WTC11 (cell line): ENCODE measurements at regions not wholly inside any gene's neighbourhood (a gene's known extent, or its start where the extent isn't known, plus 50 kb on each side); places are given as distances from the start of the nearest gene placed in this dataset.

ENCODE experiments used
- ATAC-seq: fragments of 200-7000 bp; cut with Tn5 transposase; 2 replicates; pipeline ENCODE4 v1.10.0; 2021; ENCODE audit warnings: mild to moderate bottlenecking, moderate library complexity
- CTCF ChIA-PET: fragments of 300-600 bp; sonication (Branson Sonifier 250); formaldehyde crosslinking; loops from one replicate; lab custom pipeline; 2021; ENCODE audit warnings: antibody characterized with exemption; lab: Charles Lee
- POLR2A ChIA-PET: fragments of 350-600 bp; sonication (Branson Sonifier 250); formaldehyde crosslinking; loops from one replicate; lab custom pipeline; 2021; ENCODE audit warnings: antibody characterized with exemption; lab: Charles Lee
- DNase-seq: peaks from one replicate; pipeline ENCODE4 v3.0.0; 2021; ENCODE audit warnings: low spot score
- H3K27ac Mint-ChIP-seq: 2 replicates; pipeline ENCODE4 v1.8.0; 2021; ENCODE audit warnings: mixed read lengths
- H3K27me3 Mint-ChIP-seq: 2 replicates; pipeline ENCODE4 v1.8.0; 2021; ENCODE audit warnings: low read depth, mild to moderate bottlenecking, moderate library complexity, mixed read lengths
- H3K36me3 Mint-ChIP-seq: 2 replicates; pipeline ENCODE4 v1.8.0; 2021; ENCODE audit warnings: mixed read lengths
- H3K4me1 Mint-ChIP-seq: 2 replicates; pipeline ENCODE4 v1.8.0; 2022; ENCODE audit warnings: mixed read lengths
- H3K4me3 Mint-ChIP-seq: 2 replicates; pipeline ENCODE4 v1.8.0; 2021; ENCODE audit warnings: mild to moderate bottlenecking, moderate library complexity, mixed read lengths
- H3K9me3 Mint-ChIP-seq: 2 replicates; pipeline ENCODE4 v1.8.0; 2021; ENCODE audit warnings: mixed read lengths
- CREM ChIP-seq: sonication (generic); formaldehyde crosslinking; IDR thresholded peaks from 2 replicates; pipeline ENCODE4 v1.8.1; 2022; ENCODE audit warnings: mild to moderate bottlenecking, missing genetic modification reagents, moderate library complexity
- ERG ChIP-seq: fragments of 250-450 bp; sonication (Bioruptor Pico); IDR thresholded peaks from 2 replicates; pipeline ENCODE4 v1.8.0; 2021; ENCODE audit warnings: mild to moderate bottlenecking
- ETV6 ChIP-seq: sonication (generic); formaldehyde crosslinking; IDR thresholded peaks from 2 replicates; pipeline ENCODE4 v1.8.1; 2022; ENCODE audit warnings: mild to moderate bottlenecking, missing genetic modification reagents
- HMGA2 ChIP-seq: fragments of 250-450 bp; sonication (Bioruptor Pico); IDR thresholded peaks from 2 replicates; pipeline ENCODE4 v1.4.0; 2021; ENCODE audit warnings: mild to moderate bottlenecking, moderate library complexity
- KAT7 ChIP-seq: sonication (generic); formaldehyde crosslinking; IDR thresholded peaks from 2 replicates; pipeline ENCODE4 v1.8.1; 2023; ENCODE audit warnings: missing genetic modification reagents, mild to moderate bottlenecking, borderline replicate concordance
- MXD4 ChIP-seq: fragments of 250-450 bp; sonication (Bioruptor Pico); IDR thresholded peaks from 2 replicates; pipeline ENCODE4 v1.8.0; 2021; ENCODE audit warnings: mild to moderate bottlenecking, moderate library complexity, borderline replicate concordance
- NR2C2 ChIP-seq: sonication (generic); formaldehyde crosslinking; IDR thresholded peaks from 2 replicates; pipeline ENCODE4 v1.8.0; 2022; ENCODE audit warnings: mild to moderate bottlenecking, missing genetic modification reagents
- PREB ChIP-seq: sonication (generic); formaldehyde crosslinking; IDR thresholded peaks from 2 replicates; pipeline ENCODE4 v1.8.1; 2022; ENCODE audit warnings: mild to moderate bottlenecking, missing genetic modification reagents, moderate library complexity, borderline replicate concordance
- STAT6 ChIP-seq: sonication (generic); formaldehyde crosslinking; conservative IDR thresholded peaks from 2 replicates; pipeline ENCODE4 v1.8.1; 2023; ENCODE audit warnings: mild to moderate bottlenecking, low read depth, missing genetic modification reagents, moderate library complexity
- TEAD4 ChIP-seq: sonication (generic); formaldehyde crosslinking; IDR thresholded peaks from 2 replicates; pipeline ENCODE4 v1.8.0; 2022; ENCODE audit warnings: mild to moderate bottlenecking, missing genetic modification reagents
- ZNF512 ChIP-seq: sonication (generic); formaldehyde crosslinking; IDR thresholded peaks from 2 replicates; pipeline ENCODE4 v1.8.1; 2022; ENCODE audit warnings: missing genetic modification reagents, borderline replicate concordance
- ZSCAN18 ChIP-seq: fragments of 250-450 bp; sonication (Bioruptor Pico); IDR thresholded peaks from 2 replicates; pipeline ENCODE4 v2.1.2; 2022; ENCODE audit warnings: mild to moderate bottlenecking, moderate library complexity

- TF ChIP-seq MXD4 (CRISPR knock-in tag), result no peak
Observed at GRCh38 chr21:25412100-25412499, 195.2 kb downstream of the MRPL39 start (continued).

- DNase-seq, result no peak
- TF ChIP-seq HMGA2 (no peak), TEAD4 (CRISPR knock-in tag) (no peak), ZNF512 (CRISPR knock-in tag) (no peak), ETV6 (CRISPR knock-in tag) (no peak), CREM (no peak), STAT6 (CRISPR knock-in tag) (no peak), NR2C2 (CRISPR knock-in tag) (no peak), ERG (CRISPR knock-in tag) (no peak)
- Mint-ChIP-seq H3K9me3 (peaks cover 9% of the 10 kb centered on the region), H3K27ac (no peak overlapping the region), H3K4me3 (no peak overlapping the region), H3K27me3 (no peaks in the 10 kb centered on the region; the same call in 1 of the 2 replicates), H3K4me1 (no peaks in the 10 kb centered on the region), H3K36me3 (no peaks in the 10 kb centered on the region)
- no peak for ATAC-seq
- POLR2A ChIA-PET, result no interaction called here
- CTCF ChIA-PET, result no interaction called here
Observed at GRCh38 chr21:25409978-25410377, 197.3 kb downstream of the MRPL39 start.

- H3K4me3 Mint-ChIP-seq, result no peak overlapping the region
- POLR2A ChIA-PET, result no interaction called here
- no peaks in the 10 kb centered on the region; the same call in 1 of the 2 replicates for H3K27me3 Mint-ChIP-seq
- H3K36me3 Mint-ChIP-seq, result no peaks in the 10 kb centered on the region
- no peak for TF ChIP-seq CREM
- TF ChIP-seq PREB (CRISPR knock-in tag), result no peak
- TF ChIP-seq MXD4 (CRISPR knock-in tag), result no peak
- no peak for TF ChIP-seq TEAD4 (CRISPR knock-in tag)
- no peak for TF ChIP-seq ZSCAN18 (CRISPR knock-in tag)
- no peak for TF ChIP-seq KAT7
- H3K4me1 Mint-ChIP-seq, result no peaks in the 10 kb centered on the region
- peaks cover 6% of the 10 kb centered on the region for H3K9me3 Mint-ChIP-seq
- ATAC-seq, result no peak
- H3K27ac Mint-ChIP-seq, result no peak overlapping the region
- DNase-seq, result no peak
- CTCF ChIA-PET, result no interaction called here
Observed at GRCh38 chr21:25408666-25409065, 198.6 kb downstream of the MRPL39 start.
